Keratinocyte (primary cell): ENCODE measurements at regions not wholly inside any gene's neighbourhood (a gene's known extent, or its start where the extent isn't known, plus 50 kb on each side); places are given as distances from the start of the nearest gene placed in this dataset.

Experiments
- CTCF ChIP-seq, 3 experiments: IDR thresholded peaks in 1 of 3; conservative IDR thresholded peaks in 1 of 3; optimal IDR thresholded peaks in 1 of 3; 2 replicates in 2 of 3; 3 replicates in 1 of 3; pipeline versions ENCODE3 to v1.5.1; 2011; ENCODE audit warnings: low read length in 3 of 3, mild to moderate bottlenecking in 3 of 3, moderate library complexity in 2 of 3, control low read depth in 1 of 3, inconsistent platforms in 1 of 3; ENCODE audit not compliant: insufficient read depth in 2 of 3; ENCODE audit errors: extremely low read depth in 1 of 3
- EZH2 ChIP-seq: IDR thresholded peaks from one replicate; pipeline ENCODE4 v1.6.1; 2012; ENCODE audit warnings: inconsistent platforms, mild to moderate bottlenecking, low read length, moderate library complexity

GRCh38 chr19:30941591-30941990 is 407.6 kb downstream of the TSHZ3 start:
- TF ChIP-seq CTCF (optimal IDR thresholded peaks at IDR 0.05 in 1 of 3, IDR thresholded peaks at IDR 0.05 in 1 of 3, conservative IDR thresholded peaks at IDR 0.05 in 1 of 3; ENCODE audit: extremely low read depth in 1 of 3, insufficient read depth in 2 of 3, low read length in 3 of 3) (no peak), EZH2 (no peak)
